ENCODE measurements at regions not wholly inside any gene's neighbourhood (a gene's known extent, or its start where the extent isn't known, plus 50 kb on each side); places are given as distances from the start of the nearest gene placed in this dataset.

DNA sequence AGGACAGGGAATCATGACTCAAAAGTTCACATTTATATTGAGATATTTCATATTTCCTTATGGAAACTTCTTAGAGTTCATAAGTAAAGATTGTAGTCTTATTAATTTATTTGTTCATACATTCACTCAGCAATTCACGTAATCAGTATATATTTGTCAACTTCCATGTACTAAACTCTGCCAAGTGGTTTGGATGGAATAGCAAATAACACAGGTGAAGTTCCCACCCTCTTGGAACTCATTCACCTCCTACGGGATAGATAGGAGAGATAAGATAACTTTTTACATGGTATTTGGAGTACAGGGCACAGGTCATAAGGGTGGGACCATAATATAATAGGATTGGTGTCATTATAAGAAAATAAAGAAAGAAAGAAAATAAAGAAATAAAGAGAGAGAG lies 234.0 kb downstream of the CDC14C start:
- TF ChIP-seq, protein P1, sequence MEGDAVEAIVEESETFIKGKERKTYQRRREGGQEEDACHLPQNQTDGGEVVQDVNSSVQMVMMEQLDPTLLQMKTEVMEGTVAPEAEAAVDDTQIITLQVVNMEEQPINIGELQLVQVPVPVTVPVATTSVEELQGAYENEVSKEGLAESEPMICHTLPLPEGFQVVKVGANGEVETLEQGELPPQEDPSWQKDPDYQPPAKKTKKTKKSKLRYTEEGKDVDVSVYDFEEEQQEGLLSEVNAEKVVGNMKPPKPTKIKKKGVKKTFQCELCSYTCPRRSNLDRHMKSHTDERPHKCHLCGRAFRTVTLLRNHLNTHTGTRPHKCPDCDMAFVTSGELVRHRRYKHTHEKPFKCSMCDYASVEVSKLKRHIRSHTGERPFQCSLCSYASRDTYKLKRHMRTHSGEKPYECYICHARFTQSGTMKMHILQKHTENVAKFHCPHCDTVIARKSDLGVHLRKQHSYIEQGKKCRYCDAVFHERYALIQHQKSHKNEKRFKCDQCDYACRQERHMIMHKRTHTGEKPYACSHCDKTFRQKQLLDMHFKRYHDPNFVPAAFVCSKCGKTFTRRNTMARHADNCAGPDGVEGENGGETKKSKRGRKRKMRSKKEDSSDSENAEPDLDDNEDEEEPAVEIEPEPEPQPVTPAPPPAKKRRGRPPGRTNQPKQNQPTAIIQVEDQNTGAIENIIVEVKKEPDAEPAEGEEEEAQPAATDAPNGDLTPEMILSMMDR (conservative IDR thresholded peaks at IDR 0.05) = no peak
- no peak for TF ChIP-seq EZH2 (IDR thresholded peaks at IDR 0.05; ENCODE audit: low read depth)

Data from PC-9 (cell line).